SH-SY5Y (cell line): ENCODE measurements at regions not wholly inside any gene's neighbourhood (a gene's known extent, or its start where the extent isn't known, plus 50 kb on each side); places are given as distances from the start of the nearest gene placed in this dataset.

Experiments used
- GATA2 ChIP-seq: IDR thresholded peaks from 2 replicates; pipeline ENCODE4 v1.6.1; 2011; ENCODE audit warnings: mild to moderate bottlenecking, low read depth, low read length
- GATA3 ChIP-seq: IDR thresholded peaks from 2 replicates; pipeline ENCODE4 v1.6.1; 2011; ENCODE audit warnings: low read depth, mild to moderate bottlenecking, low read length, moderate library complexity

DNA sequence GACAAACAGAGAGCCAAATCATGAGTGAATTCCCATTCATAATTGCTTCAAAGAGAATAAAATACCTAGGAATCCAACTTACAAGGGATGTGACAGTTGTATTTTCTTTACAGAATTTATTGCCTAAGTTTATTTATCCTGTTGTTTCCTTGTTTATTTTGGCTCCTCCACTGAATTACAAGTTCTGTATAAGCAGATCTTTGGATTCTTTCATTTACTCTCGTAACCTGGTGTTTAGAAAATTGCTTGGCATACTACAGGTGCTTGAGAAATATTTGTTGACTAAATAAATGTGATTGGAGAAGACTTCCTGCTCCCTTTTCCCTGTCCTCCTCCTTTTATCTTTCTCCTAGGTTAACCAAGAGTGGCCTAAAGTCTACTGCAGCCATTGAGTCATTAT is 455.6 kb downstream of the TMEM38B start:
- no peak for TF ChIP-seq GATA2
- TF ChIP-seq GATA3: no peak

DNA sequence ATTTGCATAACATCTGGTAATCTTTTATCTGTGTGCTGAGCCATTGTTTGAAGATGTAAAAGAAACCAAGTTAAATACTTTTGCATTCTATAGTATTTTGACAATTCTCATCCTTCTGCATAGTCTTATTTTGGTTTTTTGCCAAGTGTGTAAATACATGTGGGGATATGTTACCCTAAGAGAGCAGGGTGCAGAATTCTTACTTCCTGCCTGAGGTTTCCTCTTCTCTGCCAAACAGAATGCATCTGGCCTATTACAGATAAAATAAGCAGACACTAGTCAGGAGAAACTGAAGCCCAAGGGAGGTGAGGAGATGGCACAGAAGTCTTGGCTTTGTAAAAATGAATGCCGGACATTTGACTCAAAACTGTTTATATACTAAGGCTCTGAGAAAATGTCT is 462.1 kb downstream of the TMEM38B start:
- TF ChIP-seq GATA2 (no peak), GATA3 (no peak)

DNA sequence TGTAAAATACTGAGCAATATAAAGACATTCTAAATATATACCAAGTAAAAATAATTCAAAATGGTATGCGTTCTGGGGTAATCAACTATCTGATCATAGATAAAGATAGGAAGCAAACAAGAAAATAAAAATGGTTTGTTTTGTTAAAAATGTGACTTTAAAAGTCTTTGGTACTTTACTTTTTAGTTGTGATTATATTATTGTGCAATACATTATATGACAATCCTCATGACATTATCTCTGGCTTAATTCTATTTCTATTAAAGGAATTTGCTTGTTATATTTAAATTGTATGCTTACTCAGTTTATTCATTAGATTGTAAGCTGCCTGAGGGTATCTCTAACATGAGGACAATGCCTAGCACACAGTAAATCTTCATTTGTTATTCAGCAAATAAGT is 477.9 kb downstream of the TMEM38B start:
- no peak for TF ChIP-seq GATA2
- no peak for TF ChIP-seq GATA3

DNA sequence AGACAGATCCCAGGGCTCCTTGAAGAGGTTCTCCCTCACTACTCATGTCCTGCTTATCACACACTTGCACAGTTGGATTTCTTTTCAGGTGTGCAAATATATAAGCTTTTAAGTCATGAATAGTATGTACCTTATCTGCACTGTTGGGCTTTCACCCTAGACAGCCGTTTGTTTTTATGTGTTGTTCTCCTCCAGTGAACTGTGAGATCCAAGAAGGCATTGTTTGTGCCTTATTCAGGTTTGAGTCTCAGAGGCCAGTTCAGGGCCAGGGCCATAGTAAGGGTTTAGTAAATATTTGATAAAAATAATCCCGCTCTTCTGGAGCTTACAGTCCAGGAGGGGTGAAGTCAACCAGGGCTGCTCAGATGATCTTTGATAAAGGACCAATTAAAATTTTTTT is 480.0 kb downstream of the TMEM38B start:
- TF ChIP-seq GATA3 (no peak), GATA2 (no peak)

DNA sequence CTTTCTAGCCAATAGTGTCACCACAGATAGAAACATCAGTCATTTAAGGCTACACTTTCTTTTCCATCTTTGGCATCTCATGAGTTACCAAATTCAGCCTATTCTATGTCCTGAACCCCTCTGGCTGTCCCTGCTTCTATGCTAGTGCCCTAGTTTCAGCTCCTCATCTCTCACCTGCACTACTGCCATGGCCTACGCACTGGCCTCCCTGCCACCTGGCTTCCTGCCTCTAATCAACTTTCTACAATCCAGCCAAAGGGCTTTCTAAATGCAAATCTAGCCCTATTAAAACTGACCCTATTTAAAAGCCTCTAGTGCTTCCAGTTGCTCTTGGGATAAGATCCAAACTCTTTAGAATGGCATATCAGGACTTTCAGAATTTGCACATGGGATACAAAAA is 482.9 kb downstream of the TMEM38B start:
- TF ChIP-seq GATA2: no peak
- no peak for TF ChIP-seq GATA3

DNA sequence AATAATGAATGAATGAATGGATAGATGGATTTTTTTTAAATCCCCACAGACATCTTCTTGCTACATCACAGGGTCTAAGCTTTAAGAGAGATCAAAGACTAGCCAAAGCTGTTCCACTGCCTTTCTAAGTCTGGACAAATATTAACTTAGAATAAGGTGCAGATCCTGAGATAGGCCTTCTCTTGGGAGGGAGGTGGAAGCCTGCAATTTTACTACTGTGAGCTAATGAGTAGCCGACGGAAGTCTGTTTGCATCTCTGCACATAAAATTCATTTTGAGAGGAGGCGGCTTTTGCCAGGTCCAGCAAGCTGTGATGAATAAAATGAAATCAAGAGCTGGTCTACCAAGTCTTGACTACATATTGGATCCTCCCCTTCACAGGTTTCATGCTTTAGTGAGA is 484.9 kb downstream of the TMEM38B start:
- TF ChIP-seq GATA2 (no peak), GATA3 (no peak)

- TF ChIP-seq GATA3: no peak
- no peak for TF ChIP-seq GATA2
Measured at GRCh38 chr9:106207298-106207697, 513.0 kb downstream of the TMEM38B start.

DNA sequence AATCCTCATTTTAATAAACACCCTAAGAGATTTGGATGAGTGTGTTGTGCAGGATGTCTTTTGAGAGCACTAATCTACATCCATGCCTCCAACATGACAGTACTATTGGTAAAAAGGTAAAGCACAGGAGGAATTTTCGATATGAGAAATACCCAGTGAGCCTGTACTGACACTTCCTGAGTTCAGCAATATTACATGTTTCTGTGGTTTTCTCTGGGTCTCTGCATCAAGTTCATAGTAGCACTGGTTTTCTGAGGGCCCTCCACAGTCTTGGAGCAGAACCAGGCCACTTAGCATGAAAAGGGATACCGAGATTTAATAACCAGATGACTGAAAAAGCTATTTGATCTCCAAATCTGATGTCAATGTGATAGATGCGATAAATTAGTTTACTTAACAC is 524.1 kb downstream of the TMEM38B start:
- TF ChIP-seq GATA2 (no peak), GATA3 (no peak)

- no peak for TF ChIP-seq GATA2
- no peak for TF ChIP-seq GATA3
Measured at GRCh38 chr9:106218854-106219253, 524.5 kb downstream of the TMEM38B start.

DNA sequence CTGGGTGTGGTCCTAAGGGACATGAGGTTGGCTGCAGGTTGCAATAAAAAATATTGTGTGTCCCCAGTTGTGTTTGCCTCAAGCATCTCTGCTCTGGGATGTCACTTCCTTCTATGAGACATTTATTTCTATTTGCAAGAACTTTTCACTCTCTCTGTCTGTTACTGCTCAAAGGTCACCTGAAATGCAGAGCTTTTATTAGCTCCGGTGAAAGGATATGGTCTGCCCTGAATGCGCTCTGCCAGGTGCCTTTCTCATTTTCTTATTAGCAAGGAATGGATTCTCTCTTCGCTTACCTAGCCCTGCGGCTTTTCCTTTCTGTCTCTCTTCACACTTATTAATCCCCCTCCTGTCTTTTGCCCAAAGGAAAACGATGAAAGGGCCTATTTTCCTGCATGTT is 526.1 kb downstream of the TMEM38B start:
- TF ChIP-seq GATA3: no peak
- TF ChIP-seq GATA2: no peak

DNA sequence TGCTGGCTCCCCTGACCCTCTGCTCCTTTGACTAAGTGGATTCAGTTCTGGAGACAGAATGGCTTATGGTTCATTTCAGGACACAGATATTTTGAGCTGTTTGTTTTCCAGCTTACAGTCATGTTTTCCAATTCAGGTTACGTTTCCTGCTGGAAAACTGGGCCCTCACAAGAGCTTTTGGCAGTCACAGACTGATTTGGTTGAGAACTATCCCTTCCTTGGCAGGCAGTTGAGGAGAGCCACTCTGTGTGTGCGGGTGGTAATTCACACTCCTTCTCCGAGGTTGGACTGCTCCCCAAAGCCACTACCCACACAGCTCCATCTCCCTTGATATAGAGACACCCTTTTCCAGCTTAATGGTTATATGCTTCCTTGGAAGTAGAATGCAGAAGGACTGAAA is 534.5 kb downstream of the TMEM38B start:
- TF ChIP-seq GATA3: no peak
- no peak for TF ChIP-seq GATA2

DNA sequence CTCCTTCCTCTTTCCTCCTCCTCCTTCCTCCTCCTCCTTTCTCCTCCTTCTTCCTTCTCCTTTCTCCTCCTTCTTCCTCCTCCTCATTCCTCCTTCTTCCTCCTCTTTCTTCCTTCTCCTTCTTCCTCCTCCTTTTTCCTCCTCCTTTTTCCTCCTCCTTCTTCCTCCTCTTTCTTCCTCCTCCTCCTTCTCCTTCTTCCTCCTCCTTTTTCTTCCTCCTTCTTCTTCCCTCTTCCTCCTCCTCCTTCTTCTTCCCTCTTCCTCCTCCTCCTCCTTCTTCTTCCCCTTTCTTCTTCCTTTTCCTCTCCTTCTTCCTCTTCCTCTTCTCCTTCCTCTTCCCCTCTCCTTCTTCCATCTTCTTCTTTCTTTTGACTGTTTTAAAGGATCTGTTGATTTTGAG is 538.8 kb downstream of the TMEM38B start:
- TF ChIP-seq GATA2: no peak
- no peak for TF ChIP-seq GATA3

- TF ChIP-seq GATA3 (no peak), GATA2 (no peak)
Measured at GRCh38 chr9:106277966-106278365, 583.6 kb downstream of the TMEM38B start.

GRCh38 chr9:106283769-106284168 is 579.2 kb upstream of the ZNF462 start:
- TF ChIP-seq GATA2: no peak
- no peak for TF ChIP-seq GATA3

DNA sequence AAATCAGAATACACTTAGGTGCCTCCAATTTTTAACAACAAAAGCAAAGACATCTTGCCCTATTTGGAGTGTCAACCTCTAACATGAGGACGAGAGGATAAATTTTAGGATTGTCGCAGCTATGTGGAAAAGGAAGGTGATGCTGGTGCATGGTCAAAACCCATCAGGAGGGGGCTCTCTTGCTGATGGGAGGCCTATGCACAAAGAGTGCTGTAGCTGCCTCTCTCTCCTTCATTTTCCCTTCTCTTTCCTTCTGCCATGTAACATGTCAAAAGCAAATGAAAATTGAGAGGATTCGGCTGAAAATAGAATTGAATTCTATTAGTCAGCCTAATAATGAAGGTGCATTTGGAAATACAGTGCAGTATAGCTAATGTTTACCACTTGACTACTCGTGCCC is 578.7 kb upstream of the ZNF462 start:
- TF ChIP-seq GATA2 (no peak), GATA3 (no peak)

GRCh38 chr9:106286249-106286648 is 576.7 kb upstream of the ZNF462 start:
- no peak for TF ChIP-seq GATA3
- TF ChIP-seq GATA2: no peak
